ENCODE measurements at regions not wholly inside any gene's neighbourhood (a gene's known extent, or its start where the extent isn't known, plus 50 kb on each side); places are given as distances from the start of the nearest gene placed in this dataset.

DNA sequence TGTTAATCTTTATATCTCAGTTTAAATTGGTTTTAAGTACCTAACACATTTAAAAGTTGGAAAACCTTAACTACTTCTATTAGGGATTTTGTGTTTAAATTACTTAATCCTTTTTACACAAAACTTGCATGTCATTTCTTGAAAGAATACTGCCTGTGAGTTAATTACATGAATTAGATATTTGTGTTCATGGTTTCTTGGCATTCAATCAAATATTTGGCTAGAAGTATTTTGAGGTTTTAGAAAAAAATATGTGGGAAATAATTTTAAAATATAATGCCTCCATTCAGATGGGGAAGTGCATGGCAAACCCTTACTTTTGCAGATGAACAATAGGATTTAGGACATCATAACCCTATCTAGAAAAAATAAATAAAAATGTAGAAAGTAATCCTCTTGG, 186.5 kb upstream of the SEMA3E start:
- Histone ChIP-seq H3K23me2 (ENCODE audit: low read depth, low read length) (no peaks in the 10 kb centered on the region), H3K4me1 (replicated peaks in 1 of 4; ENCODE audit: control insufficient read depth in 3 of 4, insufficient read depth in 4 of 4, low read length in 3 of 4) (peaks cover 0 to 10% (median 3%) of the 10 kb centered on the region in 4 experiments; a peak in 2 of 7 replicates), H2AK5ac (ENCODE audit: low read depth, low read length) (no peak overlapping the region), H4K5ac (ENCODE audit: insufficient read length, low read depth, low read length) (no peak overlapping the region), H2BK15ac (ENCODE audit: low read length) (no peak overlapping the region), H3K36me3 (ENCODE audit: control insufficient read depth in 2 of 4, insufficient read depth in 4 of 4, low read length in 3 of 4) (no peaks in the 10 kb centered on the region), H3K23ac (ENCODE audit: insufficient read length) (no peak overlapping the region), H3K9me3 (ENCODE audit: insufficient read depth in 2 of 2, low read depth in 1 of 2, low read length in 1 of 2) (no peaks in the 10 kb centered on the region), H4K8ac (ENCODE audit: extremely low read depth, insufficient read depth, low read length) (no peak overlapping the region), H3K27me3 (replicated peaks in 1 of 4; ENCODE audit: control insufficient read depth in 3 of 4, extremely low read depth in 1 of 4, insufficient read depth in 3 of 4, low read length in 3 of 4) (no peaks in the 10 kb centered on the region), H3K79me1 (ENCODE audit: low read depth, low read length) (no peaks in the 10 kb centered on the region), H3K9ac (replicated peaks in 1 of 4; ENCODE audit: extremely low read depth in 1 of 4, low read depth in 3 of 4, low read length in 3 of 4) (no peak overlapping the region), H3K56ac (replicated peaks; ENCODE audit: insufficient read length, low read depth, low read length) (no peak overlapping the region), H2BK5ac (ENCODE audit: low read depth, low read length) (no peak overlapping the region), H4K91ac (replicated peaks; ENCODE audit: insufficient read length, low read length) (no peak overlapping the region), H2BK120ac (replicated peaks; ENCODE audit: low read depth, low read length) (no peak overlapping the region), H3K79me2 (ENCODE audit: control insufficient read depth in 1 of 2, insufficient read depth in 2 of 2, low read length in 2 of 2) (no peaks in the 10 kb centered on the region), H3K4me3 (ENCODE audit: extremely low read depth in 1 of 4, insufficient read depth in 2 of 4, low read depth in 3 of 4, low read length in 4 of 4) (no peak overlapping the region), H3K18ac (ENCODE audit: extremely low read depth, low read length) (no peak overlapping the region), H3K4ac (replicated peaks; ENCODE audit: insufficient read length, low read depth, low read length) (no peak overlapping the region), H2AFZ (ENCODE audit: low read length) (no peak overlapping the region), H3K4me2 (ENCODE audit: insufficient read depth in 1 of 2, low read depth in 2 of 2, low read length in 2 of 2) (no peak overlapping the region), H3K27ac (ENCODE audit: low read depth, low read length) (no peak overlapping the region), H4K20me1 (replicated peaks in 1 of 2; ENCODE audit: control insufficient read depth in 1 of 2, insufficient read depth in 2 of 2, low read length in 2 of 2) (no peaks in the 10 kb centered on the region), H3K14ac (ENCODE audit: insufficient read length) (no peak overlapping the region), H2BK20ac (ENCODE audit: low read length) (no peak overlapping the region), H2BK12ac (ENCODE audit: low read depth, low read length) (no peak overlapping the region)
- ChIA-PET CTCF (ENCODE audit: partially characterized antibody) (interaction anchor here (0.6 kb wide), 2 partner anchors 20 to 405 kb away, joined by 3 read pairs; no protein-coding TSS in a partner anchor), POLR2A (ENCODE audit: partially characterized antibody) (no interaction called here)
- FAIRE-seq: no peak
- no peak for DNase-seq (ENCODE audit: low read depth in 1 of 2, low spot score in 2 of 2)
- TF ChIP-seq TAF7 (optimal IDR thresholded peaks at IDR 0.05; ENCODE audit: borderline replicate concordance, low read depth, low read length) (no peak), KDM5A (IDR thresholded peaks at IDR 0.05; ENCODE audit: low read length) (no peak), RNF2 (IDR thresholded peaks at IDR 0.05; ENCODE audit: borderline replicate concordance, low read depth, low read length, missing control alignments, poor library complexity, severe bottlenecking) (no peak), BRCA1 (IDR thresholded peaks at IDR 0.05; ENCODE audit: low read depth, low read length) (no peak), POLR2A (IDR thresholded peaks at IDR 0.05; ENCODE audit: control extremely low read depth in 1 of 2, low read depth in 2 of 2, low read length in 2 of 2) (no peak), EGR1 (IDR thresholded peaks at IDR 0.05; ENCODE audit: borderline replicate concordance, low read depth, low read length) (no peak), SUZ12 (IDR thresholded peaks at IDR 0.05; ENCODE audit: low read length) (no peak), ZNF274 (IDR thresholded peaks at IDR 0.05; ENCODE audit: borderline replicate concordance, extremely low read depth, low read length) (no peak), SIX5 (IDR thresholded peaks at IDR 0.05; ENCODE audit: low read depth, low read length) (no peak), YY1 (IDR thresholded peaks at IDR 0.05; ENCODE audit: low read depth, low read length) (no peak), POU5F1 (IDR thresholded peaks at IDR 0.05; ENCODE audit: low read depth, low read length) (no peak), KDM4A (IDR thresholded peaks at IDR 0.05; ENCODE audit: low read depth, low read length, severe bottlenecking) (no peak), CHD2 (IDR thresholded peaks at IDR 0.05; ENCODE audit: low read length) (no peak), SP1 (IDR thresholded peaks at IDR 0.05; ENCODE audit: low read depth, low read length) (no peak)
- TF ChIP-seq, protein P1, sequence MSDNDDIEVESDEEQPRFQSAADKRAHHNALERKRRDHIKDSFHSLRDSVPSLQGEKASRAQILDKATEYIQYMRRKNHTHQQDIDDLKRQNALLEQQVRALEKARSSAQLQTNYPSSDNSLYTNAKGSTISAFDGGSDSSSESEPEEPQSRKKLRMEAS (IDR thresholded peaks at IDR 0.05): no peak

Measured in H1 (cell line).